ENCODE measurements at regions not wholly inside any gene's neighbourhood (a gene's known extent, or its start where the extent isn't known, plus 50 kb on each side); places are given as distances from the start of the nearest gene placed in this dataset.

DNA sequence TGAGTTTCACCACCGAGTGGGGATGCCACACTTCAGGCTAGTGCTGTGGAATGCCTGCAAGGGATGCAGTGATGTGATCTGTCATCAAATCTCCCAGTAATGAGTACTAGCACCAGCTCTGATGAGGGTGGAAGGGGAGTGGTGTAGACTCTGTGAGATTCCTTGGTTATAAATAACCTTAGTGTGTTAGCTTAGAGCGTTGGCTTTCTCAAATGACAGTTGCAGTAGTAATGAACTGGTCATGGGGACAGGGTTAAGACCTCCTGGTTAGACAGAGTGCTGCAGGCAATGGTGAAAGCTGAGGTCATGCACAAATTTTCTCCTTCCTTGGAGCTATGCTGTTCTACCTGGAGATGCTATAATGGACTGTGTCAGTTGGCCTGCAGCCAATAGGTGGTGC lies 1063.4 kb upstream of the CRIM1 start:
- H3K4me3 ChIP-seq (replicated peaks; ENCODE audit: low read depth, low read length): no peak overlapping the region
- DNase-seq (ENCODE audit: low read depth): no peak

GRCh38 chr2:35281702-35282101 lies 1073.9 kb upstream of the CRIM1 start:
- H3K4me3 ChIP-seq (replicated peaks; ENCODE audit: low read depth, low read length): no peak overlapping the region
- DNase-seq (ENCODE audit: low read depth): no peak
- TF ChIP-seq, protein P1, sequence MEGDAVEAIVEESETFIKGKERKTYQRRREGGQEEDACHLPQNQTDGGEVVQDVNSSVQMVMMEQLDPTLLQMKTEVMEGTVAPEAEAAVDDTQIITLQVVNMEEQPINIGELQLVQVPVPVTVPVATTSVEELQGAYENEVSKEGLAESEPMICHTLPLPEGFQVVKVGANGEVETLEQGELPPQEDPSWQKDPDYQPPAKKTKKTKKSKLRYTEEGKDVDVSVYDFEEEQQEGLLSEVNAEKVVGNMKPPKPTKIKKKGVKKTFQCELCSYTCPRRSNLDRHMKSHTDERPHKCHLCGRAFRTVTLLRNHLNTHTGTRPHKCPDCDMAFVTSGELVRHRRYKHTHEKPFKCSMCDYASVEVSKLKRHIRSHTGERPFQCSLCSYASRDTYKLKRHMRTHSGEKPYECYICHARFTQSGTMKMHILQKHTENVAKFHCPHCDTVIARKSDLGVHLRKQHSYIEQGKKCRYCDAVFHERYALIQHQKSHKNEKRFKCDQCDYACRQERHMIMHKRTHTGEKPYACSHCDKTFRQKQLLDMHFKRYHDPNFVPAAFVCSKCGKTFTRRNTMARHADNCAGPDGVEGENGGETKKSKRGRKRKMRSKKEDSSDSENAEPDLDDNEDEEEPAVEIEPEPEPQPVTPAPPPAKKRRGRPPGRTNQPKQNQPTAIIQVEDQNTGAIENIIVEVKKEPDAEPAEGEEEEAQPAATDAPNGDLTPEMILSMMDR (IDR thresholded peaks at IDR 0.05; ENCODE audit: low read length, missing control alignments): no peak

More for the DNA sequence above, 1063.4 kb upstream of the CRIM1 start:
- TF ChIP-seq, protein P1 (IDR thresholded peaks at IDR 0.05; ENCODE audit: low read length, missing control alignments): no peak

GRCh38 chr2:35255826-35256225 lies 1099.8 kb upstream of the CRIM1 start:
- DNase-seq (ENCODE audit: low read depth): no peak
- TF ChIP-seq, protein P1 (IDR thresholded peaks at IDR 0.05; ENCODE audit: low read length, missing control alignments): no peak
- H3K4me3 ChIP-seq (replicated peaks; ENCODE audit: low read depth, low read length): no peak overlapping the region

DNA sequence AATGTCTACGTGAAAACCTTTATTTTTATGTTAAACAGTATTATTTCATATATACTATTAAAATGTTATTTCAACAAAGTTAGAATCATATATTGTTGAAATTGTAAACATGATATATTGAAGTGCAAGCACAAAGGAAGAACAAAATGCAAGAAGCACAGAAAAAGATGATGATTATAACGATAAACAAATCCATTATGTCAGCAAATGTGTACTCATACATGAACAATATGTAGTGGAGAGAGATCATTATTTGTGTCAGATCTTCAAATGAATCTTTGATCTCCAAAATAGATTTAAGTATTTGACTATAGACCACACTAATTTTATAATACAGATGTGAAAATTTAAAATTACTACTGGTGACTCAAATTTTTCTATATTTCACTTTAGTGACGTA lies 1104.4 kb upstream of the CRIM1 start:
- TF ChIP-seq, protein P1 (IDR thresholded peaks at IDR 0.05; ENCODE audit: low read length, missing control alignments): no peak
- no peak for DNase-seq (ENCODE audit: low read depth)
- H3K4me3 ChIP-seq (replicated peaks; ENCODE audit: low read depth, low read length): no peak overlapping the region

DNA sequence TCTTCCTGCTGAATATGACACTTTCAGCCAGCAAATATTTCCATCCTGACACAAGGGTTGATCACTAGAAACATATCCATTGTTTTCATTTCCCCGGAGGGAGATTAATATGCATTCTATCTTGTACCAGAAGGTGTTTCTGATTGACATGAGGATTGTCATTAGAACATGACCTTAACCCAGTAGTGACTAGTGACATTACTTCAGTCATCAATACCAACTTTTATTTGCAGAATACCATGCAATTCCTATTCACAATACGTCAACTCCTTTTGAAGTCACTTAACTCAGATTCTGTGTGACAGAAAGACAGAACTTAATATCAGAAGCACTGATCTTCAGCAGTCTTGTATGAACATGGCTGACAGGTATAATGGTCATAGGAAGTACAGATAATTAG lies 1108.9 kb upstream of the CRIM1 start:
- H3K4me3 ChIP-seq (replicated peaks; ENCODE audit: low read depth, low read length): no peak overlapping the region
- TF ChIP-seq, protein P1 (IDR thresholded peaks at IDR 0.05; ENCODE audit: low read length, missing control alignments): no peak
- no peak for DNase-seq (ENCODE audit: low read depth)

DNA sequence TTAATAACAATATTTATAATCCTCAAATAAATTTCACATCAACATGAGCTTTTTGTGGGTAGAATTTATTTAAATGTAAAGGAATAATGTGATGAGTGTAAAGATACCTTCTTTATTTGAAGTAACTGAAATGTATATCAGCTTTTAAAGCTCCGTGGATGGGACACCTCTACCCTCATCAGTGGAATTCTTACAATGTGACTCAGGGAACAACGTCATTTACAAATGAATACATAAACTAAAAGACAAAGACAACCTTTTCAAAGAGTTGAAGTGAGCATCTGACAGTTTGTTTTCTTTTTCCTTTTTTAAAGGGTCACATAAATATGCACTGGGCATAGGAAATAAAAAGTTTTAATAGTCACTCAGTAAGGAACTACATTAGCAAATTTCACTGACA lies 1127.0 kb upstream of the CRIM1 start:
- no peak for DNase-seq (ENCODE audit: low read depth)
- no peak overlapping the region for H3K4me3 ChIP-seq (replicated peaks; ENCODE audit: low read depth, low read length)
- TF ChIP-seq, protein P1 (IDR thresholded peaks at IDR 0.05; ENCODE audit: low read length, missing control alignments): no peak

GRCh38 chr2:35220461-35220860 lies 1135.1 kb upstream of the CRIM1 start:
- H3K4me3 ChIP-seq (replicated peaks; ENCODE audit: low read depth, low read length): no peak overlapping the region
- TF ChIP-seq, protein P1 (IDR thresholded peaks at IDR 0.05; ENCODE audit: low read length, missing control alignments): no peak
- no peak for DNase-seq (ENCODE audit: low read depth)
